Ascending aorta (tissue), 2 donors: ENCODE measurements at regions not wholly inside any gene's neighbourhood (a gene's known extent, or its start where the extent isn't known, plus 50 kb on each side); places are given as distances from the start of the nearest gene placed in this dataset.
"Not testable (repeated sequence)": the region's sequence is repeated elsewhere in the genome, so short reads cannot be mapped to it uniquely, and the experiment has no call there.

Source experiments
- DNase-seq, 2 donors: peaks; one replicate each; pipeline ENCODE4 v3.0.0-alpha.2; 2019; ENCODE audit warnings: low spot score in 2 of 2
- H3K27ac ChIP-seq, 2 donors: fragments of 200-600 bp; sonication (generic); one replicate each; pipeline ENCODE4 v1.5.1; 2016 to 2017; ENCODE audit warnings: mild to moderate bottlenecking in 1 of 2
- H3K27me3 ChIP-seq: fragments of 200-600 bp; sonication (generic); one replicate; pipeline ENCODE4 v1.5.1; 2017
- H3K36me3 ChIP-seq, 2 donors: fragments of 200-600 bp; sonication (generic); one replicate each; pipeline ENCODE4 v1.5.1; 2016
- H3K4me1 ChIP-seq, 2 donors: fragments of 200-600 bp; sonication (generic); one replicate each; pipeline ENCODE4 v1.5.1; 2016 to 2017; ENCODE audit warnings: mild to moderate bottlenecking in 1 of 2
- H3K4me3 ChIP-seq, 2 donors: fragments of 200-600 bp; sonication (generic); one replicate each; pipeline ENCODE4 v1.5.1; 2016 to 2017; ENCODE audit warnings: mild to moderate bottlenecking in 1 of 2
- H3K9me3 ChIP-seq, 2 donors: fragments of 200-600 bp; sonication (generic); one replicate each; pipeline ENCODE4 v1.5.1; 2016
- CTCF ChIP-seq, 3 experiments: fragments of 200-600 bp in 2 of 3; fragments of 450-650 bp in 1 of 3; sonication (generic) in 2 of 3; IDR thresholded peaks; one replicate each; pipeline ENCODE4 v1.5.1; 2016 to 2019; ENCODE audit warnings: antibody characterized with exemption in 3 of 3, mild to moderate bottlenecking in 1 of 3, moderate library complexity in 1 of 3
- intact Hi-C: fragments of 100-400 bp; cut with DNase I; formaldehyde crosslinking; loops from one replicate; pipeline ENCODE4 v1.15.1; 2023

DNA sequence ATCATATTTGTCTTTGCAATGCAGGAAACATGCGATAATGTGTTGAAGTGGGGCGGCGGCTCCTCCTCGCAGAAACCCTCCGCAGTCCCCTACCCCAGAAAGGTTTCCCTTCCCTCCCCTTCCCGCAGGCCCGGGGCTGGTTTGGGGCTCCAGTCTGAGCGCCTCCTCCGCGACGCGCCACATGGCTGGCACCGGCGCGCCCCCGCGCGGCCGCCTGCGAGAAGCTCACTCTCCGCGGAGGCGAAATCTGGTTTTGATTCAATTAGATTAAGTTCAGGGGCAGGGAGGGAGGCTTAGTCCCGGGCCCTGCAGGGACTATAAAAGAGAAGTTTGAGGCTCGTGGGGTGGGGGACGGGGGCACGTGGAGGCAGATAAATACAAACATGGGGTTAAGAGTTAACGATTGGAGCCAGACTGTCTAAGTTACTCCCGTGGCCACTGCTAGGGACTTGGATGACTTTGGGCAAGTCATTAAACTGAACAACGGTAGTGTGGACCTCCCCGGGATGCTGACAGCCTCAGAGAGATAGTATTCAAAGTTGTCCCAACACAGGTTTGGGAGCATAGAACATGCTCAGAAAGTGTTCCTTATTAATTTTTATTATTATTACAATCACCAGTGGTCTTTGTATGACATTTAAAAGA lies 69.4 kb downstream of the MSX2 start:
- peak in 1 of 2 donors; percentile 61 for DNase-seq
- TF ChIP-seq CTCF (IDR thresholded peaks at IDR 0.05) = peak; percentile 65 to 92 (median 83)
- no peaks in the 10 kb centered on the region for H3K27me3 ChIP-seq
- no peaks in the 10 kb centered on the region for H3K9me3 ChIP-seq
- no peak overlapping the region for H3K4me3 ChIP-seq
- intact Hi-C loops = loop anchor here (1.0 to 5.0 kb wide), 2 partner anchors 375 to 467 kb away; no protein-coding TSS in a partner anchor
- no peaks in the 10 kb centered on the region for H3K36me3 ChIP-seq
- H3K4me1 ChIP-seq = no peaks in the 10 kb centered on the region
- H3K27ac ChIP-seq = no peak overlapping the region

DNA sequence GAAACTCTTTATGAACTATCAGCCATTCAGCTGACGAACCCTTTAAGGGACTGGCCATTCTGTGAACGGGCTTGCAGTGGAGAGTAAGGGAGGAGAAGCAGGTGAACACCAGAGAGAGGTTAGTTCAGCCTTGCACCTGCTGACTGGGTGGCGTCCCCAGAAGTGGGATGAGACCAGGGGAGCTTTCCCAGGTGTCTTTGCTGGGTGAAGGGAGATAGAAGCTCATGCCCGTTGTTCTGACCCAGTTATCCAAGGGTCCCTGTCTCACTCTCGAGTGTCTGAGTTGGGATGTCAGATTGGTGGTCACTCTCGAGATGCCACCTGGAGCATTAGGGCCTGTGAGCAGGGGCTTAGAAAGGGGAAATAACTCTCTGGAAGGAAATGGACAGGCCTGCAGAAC lies 68.7 kb downstream of the MSX2 start:
- no peaks in the 10 kb centered on the region for H3K9me3 ChIP-seq
- TF ChIP-seq CTCF (IDR thresholded peaks at IDR 0.05) = no peak
- no peak overlapping the region for H3K4me3 ChIP-seq
- no peak overlapping the region for H3K27ac ChIP-seq
- H3K4me1 ChIP-seq = no peaks in the 10 kb centered on the region
- H3K36me3 ChIP-seq = no peaks in the 10 kb centered on the region
- no peak for DNase-seq
- H3K27me3 ChIP-seq = no peaks in the 10 kb centered on the region
- intact Hi-C loops = loop anchor here (1.0 to 5.0 kb wide), 2 partner anchors 374 to 466 kb away; no protein-coding TSS in a partner anchor

- DNase-seq, H3K36me3 ChIP-seq, H3K27me3 ChIP-seq, H3K9me3 ChIP-seq, H3K27ac ChIP-seq, H3K4me1 ChIP-seq, H3K4me3 ChIP-seq: not testable (repeated sequence)
- intact Hi-C loops = loop anchor here (5.0 kb wide), 1 partner anchor 465 kb away; no protein-coding TSS in a partner anchor
Measured at GRCh38 chr5:174792265-174792664, 67.9 kb downstream of the MSX2 start.

- H3K9me3 ChIP-seq = no peaks in the 10 kb centered on the region
- H3K4me1 ChIP-seq = no peaks in the 10 kb centered on the region
- no peaks in the 10 kb centered on the region for H3K36me3 ChIP-seq
- TF ChIP-seq CTCF (IDR thresholded peaks at IDR 0.05) = no peak
- intact Hi-C loops = loop anchor here (5.0 kb wide), 1 partner anchor 464 kb away; no protein-coding TSS in a partner anchor
- no peak overlapping the region for H3K4me3 ChIP-seq
- no peak overlapping the region for H3K27ac ChIP-seq
- H3K27me3 ChIP-seq = no peaks in the 10 kb centered on the region
- no peak for DNase-seq
Measured at GRCh38 chr5:174790906-174791305, 66.5 kb downstream of the MSX2 start.

DNA sequence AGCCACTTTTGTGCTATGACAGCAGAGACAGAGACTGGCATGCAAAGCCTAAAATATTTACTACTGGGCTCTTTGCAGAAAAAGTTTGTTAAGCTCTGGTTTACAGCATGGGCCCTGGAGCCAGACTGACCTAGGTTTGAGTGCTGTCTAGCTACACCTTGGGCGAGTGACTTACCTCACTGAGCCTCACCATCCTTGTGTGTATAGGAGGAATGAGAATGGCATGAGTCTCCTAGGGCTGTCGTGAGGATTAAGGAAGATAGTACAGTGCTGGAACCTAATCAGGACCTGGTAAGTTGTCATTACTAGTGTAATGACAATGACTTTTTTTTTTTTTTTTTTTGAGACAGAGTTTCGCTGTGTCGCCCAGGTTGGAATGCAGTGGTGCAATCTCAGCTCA lies 65.2 kb downstream of the MSX2 start:
- no peak for TF ChIP-seq CTCF (IDR thresholded peaks at IDR 0.05)
- Histone ChIP-seq H3K27me3 (no peaks in the 10 kb centered on the region), H3K36me3 (no peaks in the 10 kb centered on the region), H3K4me1 (no peaks in the 10 kb centered on the region), H3K4me3 (no peak overlapping the region), H3K9me3 (peaks cover 0 to 7% of the 10 kb centered on the region in 2 donors), H3K27ac (no peak overlapping the region)
- no peak for DNase-seq
- intact Hi-C loops = no loop called here

DNA sequence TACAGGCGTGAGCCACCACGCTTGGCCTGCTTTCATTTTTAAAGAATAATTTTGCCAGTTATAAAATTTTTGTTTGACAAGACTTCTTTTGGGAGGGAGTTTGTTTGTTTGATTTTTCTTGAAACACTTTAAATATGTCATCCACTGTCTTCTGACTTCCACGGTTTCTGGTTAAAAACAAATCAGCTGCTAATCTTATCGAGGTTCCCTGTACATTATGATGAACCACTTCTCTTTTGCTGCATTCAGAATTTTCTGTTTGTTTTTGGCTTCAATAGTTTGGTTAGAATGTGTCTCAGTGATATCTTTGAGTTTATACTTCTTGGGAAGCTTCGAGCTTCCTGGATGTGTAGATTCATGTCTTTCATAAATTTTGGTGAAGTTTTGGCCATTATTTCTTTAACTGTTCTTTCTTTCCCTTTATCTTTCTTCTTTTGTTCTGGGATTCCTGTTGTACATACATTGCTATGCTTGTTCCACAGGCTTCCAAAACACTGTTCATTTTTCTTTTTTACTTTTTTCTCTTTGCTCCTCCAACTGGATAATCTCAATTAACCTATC lies 60.8 kb downstream of the MSX2 start:
- Histone ChIP-seq H3K4me1 (no peaks in the 10 kb centered on the region), H3K27me3 (no peaks in the 10 kb centered on the region), H3K36me3 (no peaks in the 10 kb centered on the region), H3K27ac (no peak overlapping the region), H3K4me3 (no peak overlapping the region), H3K9me3 (peaks cover 0 to 7% of the 10 kb centered on the region in 2 donors)
- no peak for DNase-seq
- intact Hi-C loops = no loop called here
- TF ChIP-seq CTCF (IDR thresholded peaks at IDR 0.05) = no peak
